ENCODE measurements at regions not wholly inside any gene's neighbourhood (a gene's known extent, or its start where the extent isn't known, plus 50 kb on each side); places are given as distances from the start of the nearest gene placed in this dataset.

- no peak for DNase-seq (ENCODE audit: low read depth in 2 of 2)
- Histone ChIP-seq H3K9ac (ENCODE audit: insufficient read depth, low read length) (no peak overlapping the region), H3K4me1 (ENCODE audit: control insufficient read depth, extremely low read depth, insufficient read depth, low read length) (peaks cover 9% of the 10 kb centered on the region), H3K27me3 (ENCODE audit: control insufficient read depth, insufficient read depth, low read length) (no peaks in the 10 kb centered on the region), H3K4me3 (replicated peaks in 1 of 4; ENCODE audit: control extremely low read depth in 1 of 4, insufficient read depth in 1 of 4, low read depth in 3 of 4, low read length in 4 of 4) (no peak overlapping the region), H2AFZ (ENCODE audit: low read length) (no peak overlapping the region), H4K20me1 (ENCODE audit: control insufficient read depth, extremely low read depth, insufficient read depth, low read length) (no peaks in the 10 kb centered on the region), H3K27ac (ENCODE audit: insufficient read depth, low read length) (no peak overlapping the region), H3K36me3 (ENCODE audit: control insufficient read depth, insufficient read depth, low read length) (no peaks in the 10 kb centered on the region), H3K4me2 (ENCODE audit: extremely low read depth, insufficient read depth, low read length) (no peak overlapping the region), H3K9me3 (ENCODE audit: control insufficient read depth, insufficient read depth, low read depth, low read length) (no peaks in the 10 kb centered on the region), H3K79me2 (ENCODE audit: control insufficient read depth, insufficient read depth, low read length) (no peaks in the 10 kb centered on the region)
- TF ChIP-seq CTCF (conservative IDR thresholded peaks at IDR 0.05 in 1 of 2, IDR thresholded peaks at IDR 0.05 in 1 of 2; ENCODE audit: low read depth in 1 of 2, low read length in 2 of 2) (no peak), EZH2 (IDR thresholded peaks at IDR 0.05; ENCODE audit: low read length, missing control alignments) (no peak)
Observed at GRCh38 chr15:96183867-96184266, 146.6 kb upstream of the NR2F2 start.

- no peak for TF ChIP-seq CTCF (conservative IDR thresholded peaks at IDR 0.05 in 1 of 2, IDR thresholded peaks at IDR 0.05 in 1 of 2; ENCODE audit: low read depth in 1 of 2, low read length in 2 of 2)
- no peak for TF ChIP-seq EZH2 (IDR thresholded peaks at IDR 0.05; ENCODE audit: low read length, missing control alignments)
- Histone ChIP-seq H3K27ac (ENCODE audit: insufficient read depth, low read length) (no peak overlapping the region), H3K36me3 (ENCODE audit: control insufficient read depth, insufficient read depth, low read length) (no peaks in the 10 kb centered on the region), H3K27me3 (ENCODE audit: control insufficient read depth, insufficient read depth, low read length) (no peaks in the 10 kb centered on the region), H2AFZ (ENCODE audit: low read length) (no peak overlapping the region), H3K9ac (ENCODE audit: insufficient read depth, low read length) (no peak overlapping the region), H3K4me1 (ENCODE audit: control insufficient read depth, extremely low read depth, insufficient read depth, low read length) (peaks cover 9% of the 10 kb centered on the region), H4K20me1 (ENCODE audit: control insufficient read depth, extremely low read depth, insufficient read depth, low read length) (no peaks in the 10 kb centered on the region), H3K4me3 (replicated peaks in 1 of 4; ENCODE audit: control extremely low read depth in 1 of 4, insufficient read depth in 1 of 4, low read depth in 3 of 4, low read length in 4 of 4) (no peak overlapping the region), H3K9me3 (ENCODE audit: control insufficient read depth, insufficient read depth, low read depth, low read length) (no peaks in the 10 kb centered on the region), H3K4me2 (ENCODE audit: extremely low read depth, insufficient read depth, low read length) (no peak overlapping the region), H3K79me2 (ENCODE audit: control insufficient read depth, insufficient read depth, low read length) (no peaks in the 10 kb centered on the region)
- no peak for DNase-seq (ENCODE audit: low read depth in 2 of 2)
Observed at GRCh38 chr15:96184297-96184696, 146.2 kb upstream of the NR2F2 start.

GRCh38 chr15:96186105-96186504 is 144.4 kb upstream of the NR2F2 start:
- Histone ChIP-seq H2AFZ (ENCODE audit: low read length) (no peak overlapping the region), H3K4me2 (ENCODE audit: extremely low read depth, insufficient read depth, low read length) (no peak overlapping the region), H3K4me1 (ENCODE audit: control insufficient read depth, extremely low read depth, insufficient read depth, low read length) (peaks cover 9% of the 10 kb centered on the region), H3K9me3 (ENCODE audit: control insufficient read depth, insufficient read depth, low read depth, low read length) (no peaks in the 10 kb centered on the region), H3K79me2 (ENCODE audit: control insufficient read depth, insufficient read depth, low read length) (no peaks in the 10 kb centered on the region), H3K27ac (ENCODE audit: insufficient read depth, low read length) (no peak overlapping the region), H4K20me1 (ENCODE audit: control insufficient read depth, extremely low read depth, insufficient read depth, low read length) (no peaks in the 10 kb centered on the region), H3K27me3 (ENCODE audit: control insufficient read depth, insufficient read depth, low read length) (no peaks in the 10 kb centered on the region), H3K9ac (ENCODE audit: insufficient read depth, low read length) (no peak overlapping the region), H3K36me3 (ENCODE audit: control insufficient read depth, insufficient read depth, low read length) (no peaks in the 10 kb centered on the region), H3K4me3 (replicated peaks in 1 of 4; ENCODE audit: control extremely low read depth in 1 of 4, insufficient read depth in 1 of 4, low read depth in 3 of 4, low read length in 4 of 4) (no peak overlapping the region)
- DNase-seq (ENCODE audit: low read depth in 2 of 2): no peak
- TF ChIP-seq CTCF (conservative IDR thresholded peaks at IDR 0.05 in 1 of 2, IDR thresholded peaks at IDR 0.05 in 1 of 2; ENCODE audit: low read depth in 1 of 2, low read length in 2 of 2) (no peak), EZH2 (IDR thresholded peaks at IDR 0.05; ENCODE audit: low read length, missing control alignments) (no peak)

All from fibroblast of lung (primary cell).